GM18870 (cell line): ENCODE measurements at regions not wholly inside any gene's neighbourhood (a gene's known extent, or its start where the extent isn't known, plus 50 kb on each side); places are given as distances from the start of the nearest gene placed in this dataset.
A peak's percentile ranks its signal among the peaks of the same experiment; 100 is the strongest.
"Not testable (repeated sequence)": the region's sequence is repeated elsewhere in the genome, so short reads cannot be mapped to it uniquely, and the experiment has no call there.

Source experiments
- ATAC-seq: cut with Tn5 transposase; IDR thresholded peaks from one replicate; pipeline ENCODE4 v1.9.1; 2021; ENCODE audit warnings: moderate library complexity; ENCODE audit not compliant: unreplicated experiment

DNA sequence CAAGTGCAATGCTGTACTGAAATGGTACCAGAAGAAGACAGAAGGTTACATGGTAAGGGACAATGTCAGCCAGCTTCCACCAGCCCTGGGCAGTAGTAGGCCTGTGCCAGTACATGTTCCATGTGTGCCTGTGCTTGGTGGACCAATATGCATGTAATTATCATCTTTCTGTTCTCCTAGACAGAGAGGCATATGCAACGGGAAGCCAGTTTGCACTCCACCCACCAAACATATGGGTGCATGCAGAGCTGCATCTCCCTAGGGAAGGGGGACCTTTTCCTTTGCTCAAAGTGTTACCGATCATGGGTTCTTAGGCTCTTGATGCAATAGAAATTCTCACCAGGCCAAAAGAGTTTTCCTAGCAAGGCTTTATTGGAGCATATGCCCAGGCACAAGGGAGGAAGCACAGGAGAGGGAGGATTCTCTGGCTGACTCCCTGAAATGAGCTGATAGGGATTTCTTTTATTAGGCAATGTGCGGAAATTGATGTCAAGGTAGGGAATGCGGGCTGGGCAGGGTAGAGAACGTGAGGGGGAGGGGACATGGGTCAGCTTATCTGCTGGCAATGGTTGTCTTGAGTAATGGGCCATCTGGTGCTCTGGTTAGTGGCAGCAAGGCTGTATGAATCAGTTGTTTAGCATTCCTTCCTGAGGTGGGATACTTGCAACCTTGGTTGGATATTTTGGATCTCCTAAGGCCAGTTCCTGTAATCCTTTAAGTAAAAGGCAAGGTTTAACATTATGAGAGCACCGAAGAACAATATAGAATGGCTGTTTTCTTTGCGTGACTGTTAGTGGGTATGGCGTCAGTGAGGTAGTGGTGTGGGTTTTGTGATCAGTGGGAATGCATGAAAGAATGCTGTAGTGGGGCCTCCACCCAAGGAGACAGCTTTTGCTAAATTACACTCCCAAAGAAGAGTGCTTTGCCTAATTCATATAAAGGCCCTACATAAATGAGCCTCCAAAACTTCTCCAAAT is 102.5 kb downstream of the CDRT15L2 start:
- ATAC-seq, result not testable (repeated sequence)

DNA sequence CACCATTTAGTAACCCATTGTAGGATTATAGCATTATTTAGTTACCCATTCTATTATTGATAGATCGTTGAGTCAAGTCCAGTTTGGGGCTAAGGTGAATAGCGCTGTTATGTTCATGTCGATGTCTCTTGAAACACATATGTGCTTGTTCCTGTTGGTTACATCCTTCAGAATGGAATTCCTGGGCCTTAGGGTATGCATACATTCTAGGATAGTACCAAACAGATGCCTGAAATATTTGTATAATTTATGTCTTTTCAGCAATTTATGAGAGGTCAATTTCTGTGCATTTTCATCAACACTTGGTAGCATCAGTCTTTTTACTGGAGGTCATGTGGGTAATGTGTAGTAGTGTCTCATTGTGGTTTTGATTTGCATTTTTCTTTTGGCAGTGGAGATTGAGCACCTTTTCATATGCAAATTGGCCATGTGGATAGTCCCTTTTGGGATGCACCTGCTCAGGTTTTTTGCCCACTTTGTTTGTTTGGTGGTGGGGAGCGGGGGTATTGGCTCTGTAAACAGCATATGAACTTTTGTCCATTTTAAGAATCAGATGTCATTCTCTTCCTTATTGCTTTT is 104.2 kb downstream of the CDRT15L2 start:
- not testable (repeated sequence) for ATAC-seq

DNA sequence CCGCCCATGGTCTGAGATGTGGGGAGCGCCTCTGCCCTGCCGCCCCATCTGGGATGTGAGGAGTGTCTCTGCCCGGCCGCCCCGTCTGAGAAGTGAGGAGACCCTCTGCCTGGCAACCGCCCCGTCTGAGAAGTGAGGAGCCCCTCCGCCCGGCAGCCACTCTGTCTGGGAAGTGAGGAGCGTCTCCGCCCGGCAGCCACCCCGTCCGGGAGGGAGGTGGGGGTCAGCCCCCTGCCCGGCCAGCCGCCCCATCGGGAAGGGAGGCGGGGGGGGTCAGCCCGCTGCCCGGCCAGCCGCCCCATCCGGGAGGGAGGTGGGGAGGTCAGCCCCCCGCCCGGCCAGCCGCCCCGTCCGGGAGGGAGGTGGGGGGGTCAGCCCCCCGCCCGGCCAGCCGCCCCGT is 105.5 kb downstream of the CDRT15L2 start:
- not testable (repeated sequence) for ATAC-seq

DNA sequence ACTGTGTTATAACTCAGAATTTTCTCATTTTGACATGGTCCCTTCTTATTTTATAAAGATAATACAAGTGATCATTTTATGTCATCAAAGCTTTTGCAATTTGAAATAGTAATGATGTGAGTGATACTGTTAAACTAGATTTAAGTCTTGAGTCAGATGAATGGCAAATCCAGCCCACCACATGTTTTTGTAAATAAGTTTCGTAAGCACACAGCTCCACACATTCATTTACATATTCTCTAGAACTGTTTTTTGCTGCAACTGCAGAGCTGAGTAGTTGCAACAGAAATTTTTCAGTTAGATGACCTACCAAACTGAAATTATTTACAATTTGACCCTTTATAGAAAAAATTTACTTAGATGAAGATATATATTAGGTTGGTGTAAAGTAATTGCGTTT is 108.1 kb downstream of the CDRT15L2 start:
- ATAC-seq, result not testable (repeated sequence)

DNA sequence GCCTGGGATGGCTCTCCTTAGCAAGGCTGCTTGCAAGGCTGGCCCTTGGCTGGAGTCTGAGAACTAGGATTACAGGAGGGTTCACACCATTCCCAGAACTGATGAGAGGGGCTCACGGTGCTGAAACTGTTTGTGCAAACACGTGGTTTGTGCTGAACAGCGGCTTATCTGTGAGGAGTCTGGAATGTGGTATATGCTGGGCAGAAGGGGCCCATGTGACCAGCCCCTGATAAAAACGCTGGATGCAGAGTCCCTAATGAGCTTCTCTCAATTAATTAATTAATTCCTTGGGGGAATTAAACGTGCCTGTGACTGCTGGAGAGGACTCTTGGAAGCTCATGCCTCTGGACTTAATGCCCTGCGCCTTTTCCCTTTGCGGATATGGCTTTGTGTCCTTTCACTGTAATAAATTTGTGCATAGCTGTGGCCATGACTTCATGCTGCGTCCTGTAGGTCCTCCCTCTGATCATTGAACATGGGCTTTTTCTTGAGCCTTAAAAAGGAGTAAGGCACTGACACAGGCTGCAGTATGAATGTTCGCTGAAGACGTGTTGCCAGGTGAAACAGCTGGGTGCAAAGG is 109.7 kb downstream of the CDRT15L2 start:
- not testable (repeated sequence) for ATAC-seq

DNA sequence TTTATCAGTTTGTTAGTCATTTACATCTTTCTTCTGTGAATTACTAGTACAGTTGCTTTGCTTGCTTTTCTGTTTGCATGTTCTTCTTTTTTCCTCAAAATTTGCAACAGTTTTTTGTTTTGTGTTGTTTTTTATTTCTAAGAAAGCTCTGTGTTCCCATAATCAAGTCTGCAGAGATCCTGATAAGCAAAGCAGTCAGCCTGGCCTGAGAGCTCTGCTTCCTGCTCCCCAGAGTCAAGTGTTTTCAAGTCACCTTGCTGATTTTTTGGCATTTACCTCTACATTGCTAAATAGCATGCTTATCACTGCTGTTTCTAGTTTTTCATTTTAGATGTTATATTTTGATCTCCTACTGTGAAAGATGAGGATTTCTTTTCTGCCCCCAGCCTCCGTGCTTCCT is 113.2 kb downstream of the CDRT15L2 start:
- ATAC-seq, result not testable (repeated sequence)

DNA sequence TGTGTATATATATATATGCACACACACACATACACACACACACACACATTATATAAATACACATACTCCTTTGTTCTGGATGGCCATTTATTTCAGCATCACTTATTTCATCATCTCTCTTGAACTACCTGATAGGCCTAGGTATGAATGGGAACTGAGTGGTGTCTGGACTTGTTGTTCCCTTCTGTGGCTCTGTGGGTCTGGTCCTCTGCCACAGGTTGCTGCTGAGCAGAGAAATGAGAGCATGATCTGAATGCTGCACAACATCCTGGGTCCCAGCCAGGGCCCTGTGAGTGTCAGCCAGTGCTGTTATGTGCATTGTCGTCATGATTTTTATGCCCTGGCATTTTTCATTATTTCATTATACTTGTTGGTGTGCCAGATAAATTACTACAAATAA is 116.3 kb downstream of the CDRT15L2 start:
- ATAC-seq, result not testable (repeated sequence)

DNA sequence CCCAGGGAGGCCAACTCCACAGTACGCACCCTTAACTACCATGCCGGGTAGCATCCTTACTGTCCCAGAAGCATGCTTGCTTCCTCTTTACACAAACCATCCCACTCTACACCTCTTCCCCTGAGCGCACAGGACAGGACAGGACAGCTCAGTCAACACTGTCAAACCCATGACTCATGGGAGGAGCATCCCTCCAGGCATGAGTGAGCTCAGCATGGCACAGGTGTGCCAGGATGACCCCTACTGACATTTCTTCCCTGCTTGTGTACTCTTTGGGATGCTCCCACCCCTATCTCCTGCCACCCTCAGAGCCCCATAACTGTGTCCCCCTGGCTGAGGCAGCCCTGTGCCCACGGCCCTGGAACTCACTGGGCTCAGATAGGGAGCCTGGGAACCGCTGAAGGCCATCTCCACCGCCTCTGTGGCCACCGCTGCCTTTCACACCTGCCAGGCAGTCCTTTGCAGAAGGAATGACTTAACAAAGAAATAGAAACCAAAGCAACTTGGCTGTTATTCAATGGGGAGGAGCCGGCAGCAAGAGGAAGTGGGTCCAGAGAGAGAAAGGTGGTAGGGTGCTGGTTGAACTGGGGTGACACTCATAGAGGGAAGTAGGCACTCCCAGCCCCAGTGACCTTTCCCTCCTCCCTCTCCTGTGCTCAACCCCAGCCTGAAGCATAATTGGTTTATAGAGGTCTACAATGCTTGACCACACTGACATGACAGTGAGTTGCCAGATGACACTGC is 119.1 kb downstream of the CDRT15L2 start:
- peak; percentile 88 for ATAC-seq

DNA sequence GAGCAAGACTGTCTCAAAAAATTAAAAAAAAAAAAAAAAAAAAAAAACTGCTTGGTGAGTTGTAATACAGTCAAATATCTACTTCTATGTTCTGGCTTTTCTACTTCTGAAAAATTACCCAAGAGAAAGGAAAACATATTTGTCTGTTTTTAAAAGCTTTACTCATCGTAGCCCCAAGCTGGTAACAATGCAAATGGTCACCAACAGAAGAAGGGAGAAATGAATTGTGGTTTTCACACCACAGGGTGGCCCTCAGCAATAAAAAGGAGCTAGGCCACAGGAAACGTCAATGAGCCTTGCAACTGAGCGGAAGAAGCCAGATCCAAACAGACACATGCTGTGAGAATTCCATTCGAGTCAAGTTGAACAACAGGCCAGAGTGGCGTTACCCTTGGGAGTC is 121.0 kb downstream of the CDRT15L2 start:
- ATAC-seq, result not testable (repeated sequence)

DNA sequence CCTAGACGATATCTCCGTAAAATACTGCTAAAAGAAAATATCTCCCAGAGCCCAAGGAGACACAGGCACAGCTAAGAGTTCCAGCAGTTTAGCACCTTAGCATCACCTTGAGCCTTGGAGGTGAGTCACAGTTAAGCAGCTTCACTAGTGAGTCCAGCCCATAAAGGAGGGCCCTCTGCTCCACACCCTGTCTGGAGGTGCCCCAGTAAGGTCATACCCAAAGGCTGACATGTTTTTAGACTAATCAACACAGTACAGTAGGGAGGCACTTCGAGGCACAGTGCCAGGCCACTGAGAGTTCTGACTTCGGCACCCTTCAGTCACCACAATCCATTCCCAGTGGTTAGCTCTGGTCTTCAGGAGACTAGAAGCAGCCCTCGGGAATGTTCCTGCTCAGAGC is 121.8 kb downstream of the CDRT15L2 start:
- not testable (repeated sequence) for ATAC-seq

DNA sequence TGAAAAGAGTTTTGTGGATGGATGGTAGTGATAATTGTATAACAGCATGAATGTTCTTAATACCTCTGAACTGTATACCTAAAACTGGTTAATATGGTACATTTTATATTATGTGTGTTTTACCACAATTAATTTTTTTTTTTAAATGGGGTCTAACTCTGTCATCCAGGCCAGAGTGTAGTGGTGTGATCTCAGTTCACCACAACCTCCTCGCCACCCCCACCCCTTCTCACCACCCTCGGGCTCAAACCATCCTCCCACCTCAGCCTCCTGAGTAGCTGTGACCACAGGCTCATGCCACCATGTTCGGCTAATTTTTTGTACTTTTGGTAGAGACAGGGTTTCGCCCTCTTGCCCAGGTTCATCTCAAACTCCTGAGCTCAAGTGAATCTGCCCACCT is 123.2 kb downstream of the CDRT15L2 start:
- ATAC-seq, result no peak

DNA sequence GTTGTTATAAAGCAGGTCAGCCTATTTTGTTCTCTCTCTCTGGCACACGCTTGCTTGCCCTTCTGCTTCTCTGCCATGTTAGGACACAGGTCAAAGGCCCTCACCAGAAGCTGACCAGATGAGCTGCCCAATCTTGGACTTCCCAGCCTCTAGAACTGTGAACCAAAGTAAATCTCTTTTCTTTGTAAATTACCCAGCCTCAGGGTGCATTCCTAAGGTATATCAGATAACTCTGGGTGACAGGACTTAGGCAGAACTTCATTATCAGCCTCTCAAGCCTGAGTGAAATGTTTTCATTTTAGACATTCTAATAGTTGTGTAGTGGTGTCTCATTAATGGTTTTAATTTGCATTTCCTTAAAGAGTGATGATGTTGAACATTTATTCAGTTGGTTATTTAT is 124.3 kb downstream of the CDRT15L2 start:
- ATAC-seq, result no peak

DNA sequence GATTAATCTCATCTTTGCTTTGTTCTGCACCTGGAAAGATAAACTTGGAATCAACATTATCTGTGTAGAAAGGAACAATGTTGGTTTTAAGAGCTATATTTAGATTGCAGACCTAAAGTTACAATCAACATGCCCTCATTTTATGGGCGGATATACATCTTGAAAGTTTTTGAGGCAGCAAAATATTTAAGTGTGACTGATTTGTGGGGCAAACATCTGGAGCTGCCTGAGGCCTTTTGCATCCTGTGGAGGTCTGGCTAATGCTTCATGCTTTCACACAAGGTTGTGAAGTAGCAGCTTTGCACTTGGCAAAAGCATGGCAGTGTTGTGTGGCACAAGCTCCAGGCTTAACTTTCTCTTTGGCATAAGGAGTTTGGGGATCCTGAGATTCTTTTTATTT is 125.7 kb downstream of the CDRT15L2 start:
- not testable (repeated sequence) for ATAC-seq

DNA sequence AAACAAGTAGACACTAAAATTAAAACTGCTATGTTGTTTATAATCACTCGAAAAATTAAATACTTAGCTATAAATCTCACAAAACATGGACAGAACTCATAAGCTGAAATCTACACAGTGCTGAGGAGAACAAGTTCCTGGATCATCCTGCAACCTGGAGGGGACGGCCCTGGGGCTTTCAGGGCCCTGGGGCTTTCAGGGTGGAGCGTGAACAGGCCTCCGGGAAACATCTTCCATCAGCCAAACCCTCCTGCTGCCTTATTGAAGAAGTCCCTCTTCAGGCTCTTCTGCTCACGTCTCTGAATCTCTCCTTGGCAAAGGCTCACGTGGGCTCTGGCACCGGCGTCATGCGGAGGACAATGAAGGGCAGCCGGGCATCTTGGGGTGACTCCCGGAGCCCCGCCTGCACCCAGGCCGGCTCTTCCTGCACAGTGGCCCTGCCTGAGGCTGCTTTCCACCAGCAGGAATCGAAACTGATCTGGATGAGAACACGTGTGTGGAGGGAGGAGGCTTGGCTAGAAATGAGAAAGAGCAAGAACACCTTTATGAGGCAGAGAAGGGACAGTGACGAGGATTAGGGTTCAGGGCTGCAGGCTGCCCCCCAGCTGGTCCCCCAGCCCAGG is 127.3 kb downstream of the CDRT15L2 start:
- no peak for ATAC-seq

DNA sequence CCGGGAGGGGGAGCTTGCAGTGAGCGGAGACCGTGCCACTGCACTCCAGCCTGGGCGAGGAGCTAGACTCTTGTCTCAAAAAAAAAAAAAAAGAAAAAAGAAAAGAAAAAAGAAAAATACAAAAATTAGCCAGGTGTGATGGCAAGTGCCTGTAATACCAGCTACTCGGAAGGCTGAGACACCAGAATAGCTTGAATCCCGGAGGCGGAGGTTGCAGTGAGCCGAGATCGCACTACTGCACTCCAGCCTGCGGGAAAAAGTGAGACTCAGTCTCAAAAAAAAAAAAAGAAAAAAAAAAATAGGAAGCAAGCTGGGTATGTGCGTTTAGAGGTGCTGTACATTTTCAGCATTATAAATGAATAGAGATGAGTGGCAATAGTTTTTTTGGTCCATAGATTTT is 129.3 kb downstream of the CDRT15L2 start:
- not testable (repeated sequence) for ATAC-seq

DNA sequence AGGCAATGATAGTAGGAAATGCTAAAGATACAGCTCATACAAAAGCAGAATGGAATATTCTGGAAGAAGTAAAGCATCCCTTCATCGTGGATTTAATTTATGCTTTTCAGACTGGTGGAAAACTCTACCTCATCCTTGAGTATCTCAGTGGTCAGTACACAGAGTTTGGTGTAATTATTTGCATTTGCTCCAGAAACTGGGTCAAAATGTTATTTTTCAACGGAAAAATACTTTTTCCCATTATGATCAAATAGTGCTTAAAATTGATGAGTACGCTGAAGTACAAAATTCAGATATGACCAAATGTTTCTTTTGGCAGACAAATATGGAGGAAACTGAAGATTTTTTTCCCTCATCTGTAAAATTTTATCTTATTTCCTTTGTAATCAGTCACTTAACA is 137.0 kb downstream of the CDRT15L2 start:
- not testable (repeated sequence) for ATAC-seq

DNA sequence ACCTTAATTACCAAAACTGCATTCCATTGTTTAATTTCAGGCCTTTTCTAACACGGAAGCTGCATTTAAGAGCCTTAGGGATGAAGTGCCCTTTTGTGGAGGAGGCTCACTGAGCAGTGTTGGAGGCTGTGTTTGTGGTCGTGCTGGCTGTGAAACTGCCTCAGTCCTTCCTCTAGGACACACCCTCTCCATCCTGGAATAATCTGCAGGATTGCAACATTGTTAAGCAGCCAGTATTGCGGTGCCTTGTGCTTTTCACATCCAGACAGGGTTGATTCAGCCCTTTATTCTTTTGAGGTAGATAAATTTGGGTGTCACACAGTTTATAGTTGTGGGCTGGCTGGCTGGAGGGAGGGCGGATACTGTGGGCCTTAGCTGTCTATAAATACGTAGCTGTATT is 141.6 kb downstream of the CDRT15L2 start:
- no peak for ATAC-seq

DNA sequence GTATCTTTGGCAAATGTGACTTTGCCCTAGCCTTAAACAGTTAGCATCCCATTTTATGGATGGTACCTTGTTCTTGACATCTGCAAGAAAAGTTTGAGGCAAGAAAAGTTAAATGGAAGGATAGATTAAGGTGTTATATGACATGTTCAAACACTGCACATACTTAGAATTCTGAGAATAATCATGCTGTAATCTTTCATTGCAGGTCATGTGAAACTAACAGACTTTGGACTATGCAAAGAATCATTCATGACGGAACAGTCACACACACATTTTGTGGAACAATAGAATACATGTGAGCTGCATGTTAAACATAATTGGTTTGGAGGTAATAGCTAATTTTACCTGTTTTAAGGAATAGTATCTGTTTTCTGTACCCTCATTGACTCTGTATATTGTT is 144.9 kb downstream of the CDRT15L2 start:
- not testable (repeated sequence) for ATAC-seq

DNA sequence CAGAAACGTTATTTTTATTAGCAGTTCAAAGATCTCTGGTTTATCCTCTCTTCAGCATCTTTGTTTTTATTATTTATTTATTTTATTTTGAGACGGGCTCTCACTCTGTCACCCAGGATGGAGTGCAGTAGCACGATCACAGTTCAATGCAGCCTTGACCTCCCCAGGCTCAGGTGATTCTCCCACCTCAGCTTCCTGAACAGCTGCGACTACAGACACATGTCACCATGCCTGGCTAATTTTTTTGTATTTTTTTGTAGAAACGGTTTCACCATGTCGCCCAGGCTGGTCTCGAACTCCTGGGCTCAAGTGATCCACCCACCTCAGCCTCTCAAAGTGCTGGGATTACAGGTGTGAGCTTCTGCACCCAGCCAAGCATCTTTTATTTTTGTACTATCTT is 147.7 kb downstream of the CDRT15L2 start:
- not testable (repeated sequence) for ATAC-seq

DNA sequence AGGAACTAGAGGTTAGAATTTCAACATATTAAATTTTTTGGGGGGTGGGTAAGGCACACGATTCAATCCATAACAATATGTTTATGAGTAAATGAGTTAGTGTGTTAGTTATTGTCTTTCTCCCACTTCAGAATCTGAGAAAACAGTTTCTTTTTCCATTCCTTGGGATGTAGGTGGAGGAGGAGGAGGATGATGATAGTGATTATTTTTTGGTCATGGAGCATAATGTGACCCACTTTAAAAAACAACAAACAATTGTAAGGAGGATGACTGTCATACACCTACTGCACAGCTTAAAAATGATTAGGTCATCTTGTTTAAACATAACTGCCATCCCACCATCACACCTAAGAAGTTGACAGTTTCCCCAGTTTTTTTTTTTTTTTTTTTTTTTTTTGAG is 148.7 kb downstream of the CDRT15L2 start:
- ATAC-seq, result no peak

DNA sequence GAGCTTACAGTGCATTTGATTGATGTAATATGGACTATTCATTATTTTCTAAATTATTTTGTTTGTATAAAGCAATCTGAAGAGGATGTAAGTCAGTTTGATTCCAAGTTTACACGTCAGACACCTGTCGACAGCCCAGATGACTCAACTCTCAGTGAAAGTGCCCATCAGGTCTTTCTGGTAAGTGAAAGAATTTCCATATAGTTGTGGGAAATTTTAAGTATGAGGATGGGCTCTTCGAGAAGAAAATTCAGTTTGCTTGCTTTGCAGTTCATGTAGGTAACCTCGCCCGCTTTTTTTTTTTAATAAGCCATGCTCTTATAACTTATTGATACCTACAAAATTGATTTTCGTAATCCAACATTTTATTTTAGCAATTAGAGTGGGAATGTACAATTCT is 151.6 kb downstream of the CDRT15L2 start:
- not testable (repeated sequence) for ATAC-seq
